Tibial artery (tissue), 4 donors: ENCODE measurements at regions not wholly inside any gene's neighbourhood (a gene's known extent, or its start where the extent isn't known, plus 50 kb on each side); places are given as distances from the start of the nearest gene placed in this dataset.
"Not testable (repeated sequence)": the region's sequence is repeated elsewhere in the genome, so short reads cannot be mapped to it uniquely, and the experiment has no call there.

Source experiments
- DNase-seq, 2 donors: peaks; one replicate each; pipeline ENCODE4 v3.0.0-alpha.2; 2019
- H3K27ac ChIP-seq, 2 donors: fragments of 200-600 bp; sonication (generic) in 1 of 2; 1 replicate in 1 of 2; 2 replicates in 1 of 2; pipeline ENCODE4 v1.5.1; 2018 to 2019; ENCODE audit warnings: mild to moderate bottlenecking in 1 of 2
- H3K27me3 ChIP-seq, 2 donors: fragments of 200-600 bp; sonication (generic) in 1 of 2; one replicate each; pipeline versions ENCODE4 v1.5.1 to v1.6.0; 2016 to 2019
- H3K36me3 ChIP-seq, 3 donors: fragments of 200-600 bp; sonication (generic) in 2 of 3; one replicate each; pipeline ENCODE4 v1.5.1; 2016 to 2019; ENCODE audit warnings: mild to moderate bottlenecking in 2 of 3
- H3K4me1 ChIP-seq, 4 donors: fragments of 200-600 bp; sonication (generic) in 2 of 4; 1 replicate in 3 of 4; 2 replicates in 1 of 4; pipeline ENCODE4 v1.5.1; 2016 to 2019
- H3K4me3 ChIP-seq, 2 donors: fragments of 200-600 bp; sonication (generic) in 1 of 2; 1 replicate in 1 of 2; 2 replicates in 1 of 2; pipeline ENCODE4 v1.5.1; 2018 to 2019; ENCODE audit warnings: mild to moderate bottlenecking in 2 of 2
- H3K9me3 ChIP-seq, 3 donors: fragments of 200-600 bp; sonication (generic) in 1 of 3; one replicate each; pipeline ENCODE4 v1.5.1; 2016 to 2019
- CTCF ChIP-seq, 2 experiments: fragments of 200-600 bp in 1 of 2; fragments of 450-650 bp in 1 of 2; IDR thresholded peaks; one replicate each; pipeline ENCODE4 v1.5.1; 2017 to 2019; ENCODE audit warnings: antibody characterized with exemption in 2 of 2, mild to moderate bottlenecking in 1 of 2, moderate library complexity in 1 of 2
- intact Hi-C: fragments of 100-400 bp; cut with DNase I; formaldehyde crosslinking; loops from one replicate; pipeline ENCODE4 v1.15.0; 2023; ENCODE audit warnings: low total_unique reads

DNA sequence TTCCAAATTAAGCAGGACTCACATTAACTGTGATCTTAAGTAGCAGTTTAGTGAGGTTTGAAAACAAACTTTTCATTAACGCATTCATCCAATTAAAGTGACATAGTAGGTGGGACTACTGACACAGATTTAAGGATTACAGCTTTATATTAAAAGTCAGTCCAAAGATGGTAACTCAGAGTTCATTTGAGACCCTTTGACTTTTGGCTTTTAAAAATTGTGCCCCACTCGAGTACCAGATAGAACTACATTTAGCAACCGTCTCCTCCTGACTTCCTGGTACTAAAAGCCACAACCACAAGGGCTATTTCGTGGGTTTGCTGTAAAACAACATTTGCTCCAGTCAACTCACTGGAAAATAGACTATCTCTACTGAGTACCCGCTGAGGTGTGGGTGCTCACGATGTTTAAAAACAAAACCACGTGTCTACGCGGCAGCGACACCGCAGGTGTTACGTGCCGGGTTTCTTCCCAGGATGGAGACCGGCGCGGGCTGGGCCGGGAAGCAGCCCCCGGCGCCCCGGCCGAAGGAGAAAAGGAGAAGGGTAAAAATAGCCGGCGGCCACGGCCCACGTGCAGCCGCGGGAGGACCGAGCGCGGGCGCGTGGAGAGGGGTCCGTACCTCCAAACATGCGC, 120.6 kb downstream of the PRR15 start:
- H3K27ac ChIP-seq: peak overlapping the region; percentile 94 to 98
- intact Hi-C loops, DNase-seq: not testable (repeated sequence)

DNA sequence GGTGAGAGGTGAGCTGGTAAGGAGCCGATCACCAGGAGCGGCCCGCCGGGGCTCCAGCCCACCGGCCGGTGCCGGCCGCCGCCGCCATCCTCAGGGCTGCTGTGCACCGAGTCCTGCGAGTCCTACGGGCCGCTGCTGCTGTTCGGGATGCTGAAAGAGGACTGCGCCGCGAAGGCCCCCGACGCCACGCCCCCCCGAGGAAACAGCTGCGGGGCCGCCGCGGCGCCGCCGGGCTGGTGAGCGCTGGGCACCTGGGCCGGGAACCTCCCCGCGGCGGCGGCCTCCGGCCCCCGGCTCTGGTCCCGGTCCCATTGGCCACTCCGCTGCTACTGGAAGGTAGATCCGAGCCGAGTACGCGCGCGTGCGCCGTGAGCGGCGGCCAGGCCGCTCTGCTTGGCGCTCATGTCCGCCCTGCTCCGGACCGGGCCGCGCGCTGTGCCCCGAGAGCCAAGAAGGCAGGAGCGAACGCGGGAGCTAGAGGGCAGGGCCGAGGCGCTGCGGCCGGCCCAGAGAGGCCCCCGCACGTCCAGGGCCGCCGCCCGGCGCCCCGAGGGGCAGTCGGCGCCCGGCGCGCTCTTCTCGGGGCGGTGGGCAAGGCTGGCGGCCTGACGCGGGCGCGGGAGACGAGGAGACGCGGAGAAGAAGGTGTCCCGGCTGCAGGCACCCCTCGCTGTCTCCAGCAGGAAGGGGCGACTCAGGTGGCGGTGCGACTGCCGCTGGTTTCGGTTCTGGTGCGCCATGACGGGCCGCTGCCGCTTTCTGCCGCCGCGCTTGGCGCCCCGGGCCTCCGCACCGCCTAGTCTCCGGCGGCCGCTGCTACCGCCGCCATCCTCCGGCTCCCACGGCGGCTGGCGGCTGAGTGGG, 121.3 kb upstream of the WIPF3 start:
- H3K27ac ChIP-seq: peak overlapping the region; percentile 94 to 98
- TF ChIP-seq CTCF (IDR thresholded peaks at IDR 0.05): no peak
- peak; percentile 68 to 85 for DNase-seq
- H3K9me3 ChIP-seq: no peaks in the 10 kb centered on the region
- peaks cover 0 to 19% (median 0%) of the 10 kb centered on the region in 4 donors for H3K4me1 ChIP-seq
- H3K27me3 ChIP-seq: no peaks in the 10 kb centered on the region
- H3K36me3 ChIP-seq: no peaks in the 10 kb centered on the region
- intact Hi-C loops: no loop called here
- peak overlapping the region; percentile 89 to 94 for H3K4me3 ChIP-seq

More for the DNA sequence above, 120.6 kb downstream of the PRR15 start:
- not testable (repeated sequence) for H3K36me3 ChIP-seq, H3K27me3 ChIP-seq, H3K9me3 ChIP-seq
- peak overlapping the region; percentile 89 to 94 for H3K4me3 ChIP-seq
- peaks cover 0 to 19% (median 0%) of the 10 kb centered on the region in 4 donors for H3K4me1 ChIP-seq

DNA sequence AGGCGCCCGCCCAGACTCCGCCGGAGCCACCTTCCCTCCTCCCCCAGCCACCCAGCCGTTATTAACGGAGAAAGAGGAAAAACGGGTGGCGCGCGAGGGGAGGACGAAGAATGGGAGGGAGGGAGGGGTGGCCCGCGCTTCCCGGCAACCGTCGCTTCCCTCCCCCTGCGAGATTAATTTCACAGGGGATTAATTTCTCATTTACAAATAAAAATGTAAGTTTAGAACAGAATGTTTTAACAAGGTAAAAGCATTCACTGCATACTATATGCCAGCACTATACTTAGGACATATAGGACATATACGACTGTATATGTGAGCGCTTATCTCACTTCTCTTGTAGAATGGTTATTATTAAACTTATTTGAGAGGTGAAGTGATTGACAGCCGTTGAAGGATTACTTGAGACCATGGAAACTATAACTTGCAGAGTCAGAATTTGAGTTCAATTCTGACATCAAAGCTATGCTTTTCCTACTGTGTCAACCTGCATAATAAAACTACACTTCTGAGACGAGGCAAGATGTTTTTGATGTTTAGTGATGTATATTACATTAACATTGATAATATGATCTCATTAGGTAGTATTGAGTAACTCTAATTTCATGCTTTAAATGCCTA, 120.5 kb upstream of the WIPF3 start:
- H3K27me3 ChIP-seq, DNase-seq, intact Hi-C loops, H3K36me3 ChIP-seq, H3K9me3 ChIP-seq: not testable (repeated sequence)
- H3K4me1 ChIP-seq: peaks cover 0 to 19% (median 0%) of the 10 kb centered on the region in 4 donors
- H3K27ac ChIP-seq: peak overlapping the region; percentile 94 to 98
- peak overlapping the region; percentile 89 to 94 for H3K4me3 ChIP-seq

- DNase-seq, H3K27ac ChIP-seq, H3K9me3 ChIP-seq, H3K4me1 ChIP-seq, H3K36me3 ChIP-seq, H3K27me3 ChIP-seq, H3K4me3 ChIP-seq, intact Hi-C loops: not testable (repeated sequence)
These were observed 115.8 kb upstream of the WIPF3 start for GRCh38 chr7:29690510-29690909.

- H3K4me3 ChIP-seq, intact Hi-C loops, H3K9me3 ChIP-seq, H3K36me3 ChIP-seq, DNase-seq, H3K4me1 ChIP-seq, H3K27ac ChIP-seq, H3K27me3 ChIP-seq: not testable (repeated sequence)
These were observed 109.9 kb upstream of the WIPF3 start for GRCh38 chr7:29696402-29696801.

GRCh38 chr7:29699723-29700122, 106.6 kb upstream of the WIPF3 start:
- H3K4me1 ChIP-seq, intact Hi-C loops, H3K4me3 ChIP-seq, H3K27ac ChIP-seq, H3K27me3 ChIP-seq, H3K9me3 ChIP-seq, H3K36me3 ChIP-seq, DNase-seq: not testable (repeated sequence)

DNA sequence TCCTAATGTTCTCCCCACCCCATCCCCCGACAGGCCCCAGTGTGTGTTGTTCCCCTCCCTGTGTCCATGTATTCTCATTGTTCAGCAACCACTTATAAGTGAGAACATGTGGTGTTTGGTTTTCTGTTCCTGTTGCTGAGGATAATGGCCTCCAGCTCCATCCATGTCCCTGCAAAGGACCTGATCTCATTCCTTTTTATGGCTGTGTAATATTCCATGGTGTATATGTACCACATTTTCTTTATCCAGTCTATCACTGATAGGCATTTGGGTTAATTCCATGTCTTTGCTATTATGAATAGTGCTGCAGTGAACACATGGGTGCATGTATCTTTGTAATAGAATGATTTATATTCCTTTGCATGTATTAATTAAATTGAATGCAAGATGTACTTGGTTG, 104.8 kb upstream of the WIPF3 start:
- intact Hi-C loops, H3K4me1 ChIP-seq, H3K27me3 ChIP-seq, H3K4me3 ChIP-seq, DNase-seq, H3K27ac ChIP-seq, H3K9me3 ChIP-seq, H3K36me3 ChIP-seq: not testable (repeated sequence)

DNA sequence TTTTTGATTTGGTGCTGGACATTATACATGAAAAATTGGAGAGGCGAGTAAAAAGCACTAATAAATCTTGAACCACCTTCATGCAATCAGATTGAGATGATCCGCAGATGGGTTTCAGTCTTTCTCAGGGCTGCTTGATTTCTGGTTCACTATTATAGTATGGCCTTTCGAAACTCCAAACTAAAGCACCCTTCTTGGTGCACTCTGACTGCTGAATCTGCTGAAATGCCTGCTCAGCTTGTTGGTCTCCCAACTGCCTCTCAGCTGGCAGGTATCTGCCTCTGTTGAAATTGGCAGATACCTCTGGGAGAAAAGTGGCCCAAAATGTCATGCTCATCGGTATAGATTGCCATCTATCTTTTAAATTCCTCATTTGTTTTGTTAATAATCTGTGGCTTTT, 102.5 kb upstream of the WIPF3 start:
- intact Hi-C loops, DNase-seq, H3K9me3 ChIP-seq, H3K27me3 ChIP-seq, H3K27ac ChIP-seq, H3K4me1 ChIP-seq, H3K4me3 ChIP-seq, H3K36me3 ChIP-seq: not testable (repeated sequence)

- H3K36me3 ChIP-seq, H3K27ac ChIP-seq, H3K27me3 ChIP-seq, H3K4me1 ChIP-seq, intact Hi-C loops, DNase-seq, H3K4me3 ChIP-seq, H3K9me3 ChIP-seq: not testable (repeated sequence)
These were observed 97.3 kb upstream of the WIPF3 start for GRCh38 chr7:29709002-29709401.

DNA sequence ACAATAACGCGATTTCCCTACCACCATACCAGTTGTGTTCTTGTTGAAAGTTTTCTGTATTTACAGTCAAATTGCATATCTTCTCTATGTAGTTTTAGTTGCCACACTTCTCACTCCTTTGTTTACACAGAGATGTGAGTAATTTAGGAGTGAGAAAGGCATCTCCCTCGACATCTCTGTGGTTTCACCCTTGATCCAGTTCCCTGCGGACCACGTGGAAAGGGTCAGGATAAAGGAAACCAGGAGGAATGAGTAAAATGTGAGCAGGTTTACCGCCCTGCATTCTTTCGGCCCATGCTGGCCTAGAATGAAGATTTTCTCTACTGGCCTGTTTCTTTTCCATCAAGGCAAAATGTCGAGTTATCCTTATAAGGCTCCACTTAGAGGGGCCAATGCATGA, 83.2 kb upstream of the WIPF3 start:
- H3K36me3 ChIP-seq, H3K4me3 ChIP-seq, H3K27ac ChIP-seq, intact Hi-C loops, DNase-seq, H3K9me3 ChIP-seq, H3K27me3 ChIP-seq, H3K4me1 ChIP-seq: not testable (repeated sequence)
